AG10803 (cell line): ENCODE measurements at regions not wholly inside any gene's neighbourhood (a gene's known extent, or its start where the extent isn't known, plus 50 kb on each side); places are given as distances from the start of the nearest gene placed in this dataset.

Experiments used
- DNase-seq: peaks from one replicate; pipeline ENCODE4 v3.0.0; 2010; ENCODE audit warnings: low read depth
- H3K4me3 ChIP-seq: 2 replicates; pipeline ENCODE4 v1.5.1; 2011; ENCODE audit warnings: mild to moderate bottlenecking, low read length, control low read depth
- CTCF ChIP-seq: conservative IDR thresholded peaks from 2 replicates; pipeline ENCODE4 v1.5.1; 2011; ENCODE audit warnings: mild to moderate bottlenecking, low read length, control low read depth, inconsistent platforms

- H3K4me3 ChIP-seq: no peak overlapping the region
- DNase-seq: no peak
- no peak for TF ChIP-seq CTCF
These were observed 111.7 kb downstream of the BUD13 start for GRCh38 chr11:116661056-116661455.

GRCh38 chr11:116660011-116660410, 112.8 kb downstream of the BUD13 start:
- H3K4me3 ChIP-seq: no peak overlapping the region
- no peak for DNase-seq
- no peak for TF ChIP-seq CTCF

- DNase-seq: no peak
- H3K4me3 ChIP-seq: no peak overlapping the region
- no peak for TF ChIP-seq CTCF
These were observed 113.8 kb downstream of the BUD13 start for GRCh38 chr11:116658876-116659535.

GRCh38 chr11:116657842-116658825, 114.7 kb downstream of the BUD13 start:
- TF ChIP-seq CTCF: no peak
- H3K4me3 ChIP-seq: no peak overlapping the region
- DNase-seq: no peak

- TF ChIP-seq CTCF: no peak
- no peak overlapping the region for H3K4me3 ChIP-seq
- no peak for DNase-seq
These were observed 116.8 kb downstream of the BUD13 start for GRCh38 chr11:116656011-116656410.

- H3K4me3 ChIP-seq: no peak overlapping the region
- no peak for DNase-seq
- TF ChIP-seq CTCF: no peak
These were observed 118.3 kb downstream of the BUD13 start for GRCh38 chr11:116654526-116654925.
